Trophoblast cell (in vitro differentiated cells and primary cell): ENCODE measurements at regions not wholly inside any gene's neighbourhood (a gene's known extent, or its start where the extent isn't known, plus 50 kb on each side); places are given as distances from the start of the nearest gene placed in this dataset.

Source experiments
- DNase-seq, 2 donors: peaks; one replicate each; pipeline ENCODE4 v3.0.0-alpha.2; 2016
- H2AFZ ChIP-seq: 2 replicates; pipeline ENCODE4 v1.6.1; 2013; ENCODE audit warnings: low read length, moderate library complexity, mild to moderate bottlenecking; ENCODE audit not compliant: insufficient read depth, poor library complexity
- H2AK5ac ChIP-seq: 2 replicates; pipeline ENCODE4 v1.6.1; 2013; ENCODE audit warnings: mild to moderate bottlenecking, low read length
- H2BK120ac ChIP-seq: 2 replicates; pipeline ENCODE4 v1.6.1; 2013; ENCODE audit warnings: low read length, mild to moderate bottlenecking, moderate library complexity; ENCODE audit not compliant: insufficient read depth, poor library complexity
- H2BK12ac ChIP-seq: 2 replicates; pipeline ENCODE4 v1.6.1; 2013; ENCODE audit warnings: mild to moderate bottlenecking, low read length, moderate library complexity
- H2BK5ac ChIP-seq: 2 replicates; pipeline ENCODE4 v1.6.1; 2013; ENCODE audit warnings: low read length, low read depth, moderate library complexity, mild to moderate bottlenecking; ENCODE audit not compliant: poor library complexity
- H3K14ac ChIP-seq: 2 replicates; pipeline ENCODE4 v1.6.1; 2013; ENCODE audit warnings: mild to moderate bottlenecking, low read length
- H3K18ac ChIP-seq: 2 replicates; pipeline ENCODE4 v1.6.1; 2013; ENCODE audit warnings: mild to moderate bottlenecking, low read length
- H3K23ac ChIP-seq: 2 replicates; pipeline ENCODE4 v1.6.1; 2013; ENCODE audit warnings: low read length
- H3K27ac ChIP-seq: 2 replicates; pipeline ENCODE4 v1.5.1; 2013; ENCODE audit warnings: low read depth, mild to moderate bottlenecking, inconsistent platforms, low read length, moderate library complexity
- H3K27me3 ChIP-seq: 2 replicates; pipeline ENCODE4 v1.6.1; 2013; ENCODE audit warnings: inconsistent platforms, mild to moderate bottlenecking, low read length, moderate library complexity; ENCODE audit not compliant: insufficient read depth
- H3K36me3 ChIP-seq, 2 experiments: 1 replicate in 1 of 2; 2 replicates in 1 of 2; pipeline ENCODE4 v1.6.1; 2013; ENCODE audit warnings: low read length in 2 of 2, mild to moderate bottlenecking in 2 of 2, moderate library complexity in 1 of 2; ENCODE audit not compliant: insufficient read depth in 2 of 2, control insufficient read depth in 1 of 2
- H3K4ac ChIP-seq: 2 replicates; pipeline ENCODE4 v1.6.1; 2013; ENCODE audit warnings: low read depth, mild to moderate bottlenecking, low read length, moderate library complexity
- H3K4me1 ChIP-seq, 2 experiments: 1 replicate in 1 of 2; 2 replicates in 1 of 2; pipeline ENCODE4 v1.6.1; 2013; ENCODE audit warnings: low read length in 2 of 2, mild to moderate bottlenecking in 2 of 2, moderate library complexity in 1 of 2; ENCODE audit not compliant: insufficient read depth in 2 of 2, control insufficient read depth in 1 of 2
- H3K4me2 ChIP-seq: 2 replicates; pipeline ENCODE4 v1.6.1; 2013; ENCODE audit warnings: inconsistent platforms, mild to moderate bottlenecking, low read length, moderate library complexity
- H3K4me3 ChIP-seq: 2 replicates; pipeline ENCODE4 v1.5.1; 2013; ENCODE audit warnings: mild to moderate bottlenecking, low read depth, low read length, inconsistent platforms
- H3K79me1 ChIP-seq: one replicate; pipeline ENCODE4 v1.6.1; 2013; ENCODE audit warnings: low read length
- H3K79me2 ChIP-seq: 2 replicates; pipeline ENCODE4 v1.6.1; 2013; ENCODE audit warnings: low read length, mild to moderate bottlenecking; ENCODE audit not compliant: control insufficient read depth, insufficient read depth, poor library complexity
- H3K9ac ChIP-seq: 2 replicates; pipeline ENCODE4 v1.6.1; 2013; ENCODE audit warnings: mild to moderate bottlenecking, low read length
- H3K9me3 ChIP-seq: 2 replicates; pipeline ENCODE4 v1.6.1; 2013; ENCODE audit warnings: low read depth, mild to moderate bottlenecking, control low read depth, inconsistent platforms, low read length; ENCODE audit not compliant: insufficient read depth
- H4K12ac ChIP-seq: 2 replicates; pipeline ENCODE4 v1.6.1; 2013; ENCODE audit warnings: low read depth, mild to moderate bottlenecking, low read length, moderate library complexity
- H4K8ac ChIP-seq: 2 replicates; pipeline ENCODE4 v1.6.1; 2013; ENCODE audit warnings: low read depth, mild to moderate bottlenecking, low read length, moderate library complexity
- H4K91ac ChIP-seq: one replicate; pipeline ENCODE4 v1.6.1; 2013; ENCODE audit warnings: low read depth, mild to moderate bottlenecking, low read length, moderate library complexity
- WGBS: extraction: QIAGEN DNeasy Blood & Tissue Kit; methylation state at CpG from one replicate; pipeline ENCODE4 v1.1.7; 2013; ENCODE audit warnings: missing lambda C conversion rate; ENCODE audit not compliant: insufficient read length, insufficient coverage; ENCODE audit errors: extremely low coverage; 5-methylcytosine and 5-hydroxymethylcytosine counted together

DNA sequence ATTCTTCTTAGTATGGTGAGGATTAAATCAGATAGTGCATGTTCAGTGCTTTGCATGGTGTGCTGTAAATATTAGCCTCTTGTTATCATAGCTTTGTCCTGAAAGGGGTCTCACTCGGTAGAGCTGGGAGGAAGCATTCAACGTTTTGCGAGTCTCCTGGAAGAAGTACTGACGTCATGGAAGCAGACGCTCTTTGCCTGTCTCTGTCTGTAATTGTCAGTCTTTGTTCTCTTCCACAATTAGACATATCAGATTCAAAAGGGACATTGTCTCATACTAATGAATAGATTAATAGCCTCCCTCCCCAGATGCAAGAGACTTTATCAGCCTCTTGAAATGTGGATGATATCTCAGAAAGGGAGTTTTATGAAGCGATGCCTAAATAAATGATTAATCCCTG, 91.8 kb upstream of the CXCL14 start:
- no peak overlapping the region for H2AFZ ChIP-seq

DNA sequence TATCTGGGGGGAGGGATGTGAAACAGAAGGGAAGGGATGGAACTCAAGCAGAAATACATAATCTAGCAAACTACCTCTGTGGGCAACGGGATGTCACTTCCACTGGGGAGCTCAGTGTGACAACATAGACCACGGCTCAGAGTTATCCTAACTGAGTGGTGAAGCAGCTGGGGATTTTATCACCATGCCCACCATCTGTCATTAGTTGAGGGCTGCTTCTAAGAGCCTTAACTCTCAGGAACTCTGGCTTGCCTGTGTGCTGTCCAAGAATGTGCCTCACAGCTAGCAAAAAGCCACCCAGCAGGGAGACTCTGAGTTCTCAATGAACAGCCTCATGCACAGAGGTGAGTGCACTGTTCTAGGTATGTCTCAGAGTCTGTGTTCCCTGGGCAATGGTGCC, 90.6 kb upstream of the CXCL14 start:
- H3K36me3 ChIP-seq: no peaks in the 10 kb centered on the region
- no peak overlapping the region for H3K27ac ChIP-seq
- no peak overlapping the region for H4K91ac ChIP-seq
- H3K4ac ChIP-seq: no peak overlapping the region
- DNase-seq: no peak
- no peak overlapping the region for H3K23ac ChIP-seq
- no peak overlapping the region for H3K14ac ChIP-seq
- no peak overlapping the region for H2BK12ac ChIP-seq
- no peak overlapping the region for H2AFZ ChIP-seq
- no peaks in the 10 kb centered on the region for H3K79me2 ChIP-seq
- no peak overlapping the region for H3K18ac ChIP-seq
- H3K27me3 ChIP-seq: no peaks in the 10 kb centered on the region
- no peak overlapping the region for H4K8ac ChIP-seq
- H4K12ac ChIP-seq: no peak overlapping the region
- H2BK5ac ChIP-seq: no peak overlapping the region
- H3K79me1 ChIP-seq: no peaks in the 10 kb centered on the region
- peaks cover 2% of the 10 kb centered on the region for H3K9me3 ChIP-seq
- H2BK120ac ChIP-seq: no peak overlapping the region
- no peak overlapping the region for H3K4me3 ChIP-seq
- H3K9ac ChIP-seq: no peak overlapping the region
- H3K4me1 ChIP-seq: no peaks in the 10 kb centered on the region
- H2AK5ac ChIP-seq: no peak overlapping the region
- WGBS: no CpG with 5 or more reads among the region's 2 CpGs
- no peak overlapping the region for H3K4me2 ChIP-seq

More for the DNA sequence above, 91.8 kb upstream of the CXCL14 start:
- H3K27ac ChIP-seq: no peak overlapping the region
- H3K79me2 ChIP-seq: no peaks in the 10 kb centered on the region
- no peak overlapping the region for H4K12ac ChIP-seq
- no peaks in the 10 kb centered on the region for H3K79me1 ChIP-seq
- no peak overlapping the region for H2BK5ac ChIP-seq
- H3K14ac ChIP-seq: no peak overlapping the region
- WGBS: no CpG with 5 or more reads among the region's 6 CpGs
- no peak overlapping the region for H3K4me3 ChIP-seq
- no peak overlapping the region for H2BK12ac ChIP-seq
- H3K4me2 ChIP-seq: no peak overlapping the region
- no peak overlapping the region for H2BK120ac ChIP-seq
- no peak for DNase-seq
- H4K91ac ChIP-seq: no peak overlapping the region
- H3K4me1 ChIP-seq: no peaks in the 10 kb centered on the region
- no peaks in the 10 kb centered on the region for H3K36me3 ChIP-seq
- no peak overlapping the region for H2AK5ac ChIP-seq
- H3K23ac ChIP-seq: no peak overlapping the region
- no peak overlapping the region for H3K9ac ChIP-seq
- no peak overlapping the region for H3K18ac ChIP-seq
- no peak overlapping the region for H3K4ac ChIP-seq
- H3K27me3 ChIP-seq: no peaks in the 10 kb centered on the region
- H4K8ac ChIP-seq: no peak overlapping the region
- H3K9me3 ChIP-seq: peaks cover 2% of the 10 kb centered on the region

- Histone ChIP-seq H3K9ac (no peak overlapping the region), H4K12ac (no peak overlapping the region), H3K27me3 (no peaks in the 10 kb centered on the region), H2AFZ (no peak overlapping the region), H3K14ac (no peak overlapping the region), H2AK5ac (no peak overlapping the region), H3K23ac (no peak overlapping the region), H3K9me3 (peaks cover 2% of the 10 kb centered on the region), H3K79me2 (no peaks in the 10 kb centered on the region), H3K4me1 (no peaks in the 10 kb centered on the region), H2BK120ac (no peak overlapping the region), H3K4me3 (no peak overlapping the region), H4K8ac (no peak overlapping the region), H2BK12ac (no peak overlapping the region), H3K18ac (no peak overlapping the region), H3K79me1 (no peaks in the 10 kb centered on the region), H3K36me3 (no peaks in the 10 kb centered on the region), H3K4ac (no peak overlapping the region), H3K4me2 (no peak overlapping the region), H3K27ac (no peak overlapping the region), H2BK5ac (no peak overlapping the region), H4K91ac (no peak overlapping the region)
- no peak for DNase-seq
- WGBS: no CpG with 5 or more reads among the region's 2 CpGs
Observed at GRCh38 chr5:135667673-135668072, 88.9 kb upstream of the CXCL14 start.

DNA sequence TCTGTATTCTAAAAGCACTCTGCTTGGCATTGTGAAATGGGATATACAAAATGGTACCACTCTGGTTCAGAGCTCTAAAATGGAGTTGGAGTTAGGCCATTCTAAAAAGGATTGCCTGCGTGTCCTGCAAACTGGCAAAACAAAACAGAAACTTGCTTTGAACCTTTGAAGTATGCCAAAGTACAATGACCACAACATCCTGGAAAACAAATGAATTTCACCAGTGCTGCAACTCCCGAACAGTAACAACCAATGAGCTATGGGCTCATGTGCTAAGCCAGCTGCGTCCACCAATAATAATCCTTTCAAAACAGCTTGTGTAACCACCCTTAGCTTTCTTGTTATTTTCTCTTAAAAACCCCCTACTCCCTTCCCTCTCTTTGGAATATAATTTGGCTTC, 88.4 kb upstream of the CXCL14 start:
- H3K27ac ChIP-seq: no peak overlapping the region
- no peaks in the 10 kb centered on the region for H3K36me3 ChIP-seq

More for the DNA sequence above, 88.4 kb upstream of the CXCL14 start:
- no peak overlapping the region for H4K12ac ChIP-seq
- H3K23ac ChIP-seq: no peak overlapping the region
- no peaks in the 10 kb centered on the region for H3K79me2 ChIP-seq
- H2AK5ac ChIP-seq: no peak overlapping the region
- H3K9me3 ChIP-seq: no peaks in the 10 kb centered on the region
- H3K4me3 ChIP-seq: no peak overlapping the region
- no peak overlapping the region for H3K4ac ChIP-seq
- no peak overlapping the region for H2AFZ ChIP-seq
- H2BK120ac ChIP-seq: no peak overlapping the region
- no peaks in the 10 kb centered on the region for H3K79me1 ChIP-seq
- H3K4me1 ChIP-seq: no peaks in the 10 kb centered on the region
- no peak overlapping the region for H4K8ac ChIP-seq
- H2BK12ac ChIP-seq: no peak overlapping the region
- no peak overlapping the region for H3K18ac ChIP-seq
- H2BK5ac ChIP-seq: no peak overlapping the region
- no peak for DNase-seq
- no peak overlapping the region for H3K4me2 ChIP-seq
- H3K27me3 ChIP-seq: no peaks in the 10 kb centered on the region
- H4K91ac ChIP-seq: no peak overlapping the region
- WGBS: no CpG with 5 or more reads among the region's 3 CpGs
- no peak overlapping the region for H3K9ac ChIP-seq
- no peak overlapping the region for H3K14ac ChIP-seq
